GM19468 (cell line): ENCODE measurements at regions not wholly inside any gene's neighbourhood (a gene's known extent, or its start where the extent isn't known, plus 50 kb on each side); places are given as distances from the start of the nearest gene placed in this dataset.
A peak's percentile ranks its signal among the peaks of the same experiment; 100 is the strongest.
"Not testable (repeated sequence)": the region's sequence is repeated elsewhere in the genome, so short reads cannot be mapped to it uniquely, and the experiment has no call there.

Source experiments
- ATAC-seq: cut with Tn5 transposase; IDR thresholded peaks from one replicate; pipeline ENCODE4 v1.9.1; 2021; ENCODE audit warnings: mild to moderate bottlenecking, moderate library complexity, moderate number of reproducible peaks; ENCODE audit not compliant: unreplicated experiment; ENCODE audit errors: extremely low read depth

GRCh38 chr3:145889730-145890129 lies 271.3 kb downstream of the PLOD2 start:
- no peak for ATAC-seq

DNA sequence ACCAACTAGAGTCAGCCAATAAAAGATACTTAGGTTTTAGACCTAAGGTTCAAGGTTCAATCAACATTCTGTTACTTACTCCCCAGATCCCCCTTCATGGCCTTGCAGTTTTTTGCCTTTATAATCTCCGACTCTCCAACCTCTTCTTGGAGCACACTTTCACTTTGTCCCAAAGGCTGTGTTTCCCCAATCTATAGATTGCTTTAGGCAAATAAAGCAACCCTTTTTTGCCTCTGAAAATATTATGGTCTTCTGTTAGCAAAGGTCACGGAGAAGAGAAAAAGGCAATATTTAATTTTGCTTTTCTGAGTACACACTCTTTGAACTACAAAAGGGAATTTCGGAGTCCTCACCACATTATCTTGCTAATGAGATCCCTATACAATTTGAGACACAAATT lies 268.1 kb downstream of the PLOD2 start:
- ATAC-seq: no peak

DNA sequence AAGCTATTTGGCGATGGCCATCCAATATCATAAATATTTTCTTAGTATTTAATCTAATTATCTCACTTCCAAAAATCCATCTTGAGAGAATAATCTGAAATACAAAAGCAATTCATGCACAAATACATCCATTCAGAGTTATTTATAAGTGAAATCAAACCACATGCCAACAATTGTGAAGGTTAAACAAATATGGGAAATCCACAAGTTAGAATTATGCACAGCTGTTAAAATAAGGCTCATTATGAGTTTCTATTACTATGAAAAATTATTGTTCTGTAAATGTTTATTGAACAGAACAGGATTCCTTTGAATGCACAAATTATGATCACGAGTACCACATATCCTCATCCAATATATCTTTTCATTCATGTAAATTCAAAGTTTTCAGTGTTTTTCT lies 267.7 kb downstream of the PLOD2 start:
- ATAC-seq: no peak

- ATAC-seq: no peak
Measured at GRCh38 chr3:145898487-145898886, 262.5 kb downstream of the PLOD2 start.

DNA sequence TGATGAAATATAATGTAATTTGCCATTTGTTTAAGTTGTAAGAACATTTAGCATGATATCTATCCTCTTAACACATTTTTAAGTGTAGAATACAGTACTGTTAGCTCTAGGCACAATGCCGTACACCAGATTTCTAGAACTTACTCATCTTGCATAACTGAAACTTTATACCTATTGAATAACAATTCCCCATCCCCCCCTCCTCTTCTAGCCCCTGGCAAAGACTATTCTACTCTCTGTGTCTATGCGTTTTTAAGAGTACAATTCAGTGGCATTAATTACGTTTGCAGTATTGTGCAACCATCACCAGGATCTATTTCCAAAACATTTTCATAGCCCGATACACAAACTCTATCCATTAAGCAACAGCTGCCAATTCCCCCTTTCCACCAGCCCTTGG lies 261.7 kb downstream of the PLOD2 start:
- no peak for ATAC-seq

DNA sequence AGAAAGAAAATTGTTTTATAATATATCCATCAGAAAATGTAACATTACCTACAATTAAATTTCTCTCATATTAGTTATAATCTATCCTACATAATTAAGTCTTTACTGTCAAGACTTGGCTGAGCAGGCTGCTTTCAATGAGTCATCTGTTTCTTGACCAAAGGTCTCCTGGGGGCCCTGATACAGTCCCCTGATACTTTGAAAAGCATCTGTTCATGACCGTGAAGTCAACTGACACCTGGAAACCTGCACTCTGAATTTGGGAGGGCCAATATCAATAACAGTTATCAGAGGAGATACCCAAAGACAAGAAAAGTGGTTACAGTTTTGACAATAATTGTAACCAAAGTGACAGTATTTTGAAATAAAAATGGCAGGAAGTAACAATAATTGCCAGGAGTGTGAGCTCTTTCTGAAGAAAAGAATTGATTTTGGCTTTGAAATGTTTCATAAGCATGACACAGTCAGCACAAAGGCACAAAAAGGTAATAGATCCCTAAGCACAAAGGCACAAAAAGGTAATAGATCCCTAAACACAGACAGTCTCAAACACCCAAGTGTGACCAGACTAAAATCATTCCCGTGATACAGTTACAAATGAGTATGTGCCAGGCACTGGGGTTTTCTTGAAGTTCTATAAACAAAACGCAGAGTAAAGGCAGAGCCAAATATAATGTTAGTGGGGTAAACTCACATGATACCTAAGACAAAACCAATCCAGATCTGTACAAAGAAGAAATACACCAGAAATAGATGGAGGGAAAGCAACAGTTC lies 260.7 kb downstream of the PLOD2 start:
- peak; percentile 83 for ATAC-seq

DNA sequence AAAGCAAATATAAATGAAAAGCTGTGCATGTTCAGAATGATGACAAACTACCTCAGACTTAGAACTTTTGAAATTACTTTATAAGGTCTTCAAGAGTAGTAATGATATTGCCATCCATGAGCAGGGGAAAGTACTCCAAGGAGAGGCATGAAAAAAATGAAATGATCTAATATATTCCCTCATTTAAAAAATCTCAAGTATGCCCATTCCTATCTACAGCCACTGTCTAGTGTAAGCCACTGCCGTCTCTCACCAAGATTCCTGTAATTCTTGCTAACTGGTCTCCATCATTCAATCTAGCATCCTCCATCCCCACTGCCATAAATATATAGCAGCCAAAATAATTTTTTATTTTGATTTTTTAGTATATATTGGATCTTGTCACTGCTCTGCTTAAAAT lies 258.8 kb downstream of the PLOD2 start:
- ATAC-seq: no peak

- ATAC-seq: no peak
Measured at GRCh38 chr3:145903472-145904013, 257.4 kb downstream of the PLOD2 start.

DNA sequence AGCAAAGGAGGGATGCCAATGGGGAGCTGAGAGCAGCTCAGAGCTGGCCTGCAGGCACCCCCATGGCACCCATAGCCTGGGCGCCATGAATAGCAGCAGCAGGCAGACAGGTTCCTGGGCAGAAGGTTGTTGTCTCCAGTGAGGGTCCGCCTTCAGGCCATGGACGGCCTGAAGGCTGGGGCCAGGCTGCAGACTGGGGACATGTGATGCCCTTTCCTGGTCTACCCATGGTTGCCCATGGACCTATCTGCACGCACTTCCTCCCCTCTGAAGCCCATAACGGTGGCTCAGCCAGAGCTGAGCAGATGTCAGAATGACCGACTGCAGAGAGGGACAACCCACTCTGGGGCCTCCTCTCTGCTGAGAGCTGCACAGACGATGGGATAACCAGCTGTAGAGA lies 256.8 kb downstream of the PLOD2 start:
- ATAC-seq: no peak

- no peak for ATAC-seq
Measured at GRCh38 chr3:145906301-145906700, 254.7 kb downstream of the PLOD2 start.

GRCh38 chr3:145906755-145907154 lies 254.2 kb downstream of the PLOD2 start:
- no peak for ATAC-seq

DNA sequence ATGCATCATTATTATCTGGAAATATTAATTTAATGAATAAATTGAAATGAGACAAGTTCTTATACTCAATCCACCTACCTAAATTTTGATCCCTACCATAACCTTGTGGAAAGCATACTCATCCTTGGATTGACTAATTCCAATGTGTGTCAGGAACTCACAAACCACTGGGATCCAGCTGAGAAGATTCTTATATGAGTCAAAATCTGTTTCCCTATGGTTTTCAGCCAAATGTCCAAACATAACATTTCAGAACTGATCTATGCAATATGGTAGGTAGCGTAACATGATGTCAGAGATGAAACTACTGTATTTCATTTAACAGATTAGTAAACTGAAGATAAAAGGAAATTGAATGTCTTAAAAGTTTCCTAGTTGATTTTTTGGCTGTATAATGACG lies 250.0 kb downstream of the PLOD2 start:
- no peak for ATAC-seq

DNA sequence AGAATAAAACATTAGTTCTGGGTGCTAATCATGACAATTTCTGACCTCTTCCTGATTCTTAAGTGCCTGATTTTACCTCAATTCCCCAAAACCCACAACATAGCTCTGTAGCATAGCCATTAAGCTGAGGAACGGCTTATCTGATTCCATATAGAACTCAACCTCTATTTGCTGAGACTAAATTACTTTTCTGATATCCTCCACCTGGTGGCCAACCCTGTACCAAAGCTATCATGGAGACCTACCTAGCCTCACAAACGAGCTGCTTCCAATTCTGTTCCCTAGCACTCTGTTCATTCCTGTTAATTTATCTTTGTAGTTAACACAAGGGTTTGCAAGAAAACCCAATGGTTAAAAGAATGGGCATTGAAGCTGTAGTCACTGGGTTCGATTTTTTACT lies 245.2 kb downstream of the PLOD2 start:
- no peak for ATAC-seq

GRCh38 chr3:145927736-145928135 lies 233.2 kb downstream of the PLOD2 start:
- ATAC-seq: not testable (repeated sequence)

- no peak for ATAC-seq
Measured at GRCh38 chr3:145936971-145937370, 224.0 kb downstream of the PLOD2 start.

DNA sequence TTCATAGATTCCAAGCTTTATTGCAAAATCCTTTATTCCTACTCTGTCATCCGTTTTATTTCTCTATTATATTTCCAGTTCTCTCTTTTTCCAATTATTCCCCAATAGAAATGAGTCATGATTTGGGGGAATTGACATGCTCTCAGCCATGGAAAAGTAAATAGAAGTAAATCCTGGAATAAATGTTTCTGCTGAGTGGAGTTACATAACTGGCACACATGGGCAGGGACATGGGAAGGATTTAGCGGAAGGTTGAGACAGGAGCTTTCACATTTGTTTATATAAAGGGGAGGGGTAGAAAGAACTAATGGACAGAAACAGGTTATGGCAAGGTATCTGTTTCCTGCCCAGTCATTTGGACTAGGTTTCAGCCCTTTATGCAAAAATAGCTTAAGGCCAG lies 221.6 kb downstream of the PLOD2 start:
- ATAC-seq: no peak

GRCh38 chr3:145942052-145942451 lies 218.9 kb downstream of the PLOD2 start:
- ATAC-seq: no peak

- no peak for ATAC-seq
Measured at GRCh38 chr3:145943952-145944351, 217.0 kb downstream of the PLOD2 start.

DNA sequence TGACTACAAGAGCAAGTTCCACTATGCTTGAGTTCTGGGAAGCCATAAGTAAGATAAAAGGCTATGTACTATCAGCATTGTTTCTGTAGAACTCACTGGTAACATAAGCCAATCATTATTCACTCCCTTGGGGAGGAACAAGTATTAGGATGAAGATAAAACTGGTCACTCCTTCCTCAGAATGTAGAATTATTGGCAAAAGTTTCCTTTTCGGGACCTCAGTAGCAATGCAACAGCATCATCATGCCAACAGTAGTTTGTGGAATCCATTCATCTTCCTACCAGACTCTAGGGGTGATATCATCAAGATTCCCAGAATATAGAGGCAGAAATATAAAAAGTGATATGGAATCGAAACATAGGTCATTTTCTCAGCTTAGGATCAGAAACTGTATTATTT lies 209.5 kb downstream of the PLOD2 start:
- no peak for ATAC-seq

DNA sequence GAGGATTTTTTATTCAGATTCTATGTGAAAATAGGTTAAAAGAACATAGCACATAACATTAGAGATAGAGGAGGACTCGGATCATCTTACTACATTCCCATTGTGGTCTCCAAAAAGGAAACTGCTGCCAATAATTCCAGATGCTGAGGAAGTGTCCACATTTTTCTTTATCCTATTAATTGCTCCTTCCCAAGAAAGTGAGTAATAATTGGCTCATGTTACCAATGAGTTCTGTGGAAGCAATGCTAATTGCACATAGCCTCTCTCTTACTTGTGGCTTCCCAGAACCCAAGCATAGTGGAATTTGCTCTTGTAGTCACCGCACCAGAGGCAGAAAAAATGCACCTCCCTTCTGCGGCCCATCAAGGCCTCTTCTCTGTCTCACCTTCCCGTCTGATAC lies 208.4 kb downstream of the PLOD2 start:
- ATAC-seq: no peak

- ATAC-seq: no peak
Measured at GRCh38 chr3:145953316-145953715, 207.7 kb downstream of the PLOD2 start.

DNA sequence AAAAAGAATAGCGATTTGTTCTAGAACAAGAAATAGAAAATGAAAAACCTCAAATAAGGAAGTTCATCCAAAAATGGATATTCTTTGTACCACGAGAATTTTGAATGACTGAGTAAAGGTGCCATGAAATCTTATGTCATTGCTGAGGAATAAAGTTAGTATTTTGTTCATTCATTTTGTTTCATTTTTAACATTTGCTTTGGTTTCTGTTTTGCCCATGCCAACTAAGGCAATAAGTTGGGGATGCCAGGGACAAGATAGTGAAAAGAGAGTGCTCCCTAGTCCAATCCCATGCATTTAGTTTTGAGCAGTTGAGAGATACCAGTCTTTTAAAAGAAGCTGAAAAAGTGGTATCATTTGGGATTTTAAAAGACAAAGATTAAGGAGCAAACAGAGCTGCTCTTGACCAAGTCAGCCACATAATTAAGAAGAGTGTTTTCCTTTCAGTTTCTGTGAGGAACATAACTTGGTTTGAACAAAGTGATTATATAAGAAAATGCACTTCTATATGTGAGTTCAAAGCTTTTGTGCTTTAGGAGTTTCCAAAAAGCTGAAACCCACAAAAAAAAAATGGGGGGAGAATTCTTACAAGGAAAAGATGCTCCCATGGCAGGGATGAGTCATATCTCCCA lies 201.4 kb downstream of the PLOD2 start:
- ATAC-seq: no peak
